ENCODE measurements at regions not wholly inside any gene's neighbourhood (a gene's known extent, or its start where the extent isn't known, plus 50 kb on each side); places are given as distances from the start of the nearest gene placed in this dataset.

DNA sequence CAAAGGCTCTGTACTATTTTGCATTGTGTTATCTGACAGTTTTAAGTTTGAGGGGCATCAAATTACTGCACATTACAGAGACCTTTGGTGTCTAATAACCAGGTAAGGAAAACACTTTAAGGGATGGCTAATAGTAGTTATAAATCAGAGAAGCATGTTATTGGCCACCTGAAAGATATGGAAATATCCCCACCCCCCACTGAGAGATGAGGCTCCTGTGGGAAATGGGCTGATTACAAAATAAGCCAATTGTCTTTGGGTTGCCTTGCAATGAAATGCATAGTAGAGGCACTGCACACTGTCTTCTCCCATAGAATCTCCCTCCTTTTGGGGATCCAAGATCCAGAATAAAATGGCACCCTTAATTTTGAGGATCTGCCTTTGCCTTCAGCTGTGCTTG, 91.0 kb downstream of the IGLL5 start:
- Histone ChIP-seq H3K27ac (no peak overlapping the region), H3K36me3 (no peaks in the 10 kb centered on the region), H3K27me3 (peaks cover 0 to 5% of the 10 kb centered on the region in 2 donors), H3K4me3 (no peak overlapping the region), H3K4me1 (no peaks in the 10 kb centered on the region), H3K9me3 (peaks cover 0 to 17% (median 10%) of the 10 kb centered on the region in 3 donors)
- no peak for DNase-seq
- intact Hi-C loops (cut with DNase I; ENCODE audit: low total_unique reads): no loop called here
- TF ChIP-seq, protein P1, sequence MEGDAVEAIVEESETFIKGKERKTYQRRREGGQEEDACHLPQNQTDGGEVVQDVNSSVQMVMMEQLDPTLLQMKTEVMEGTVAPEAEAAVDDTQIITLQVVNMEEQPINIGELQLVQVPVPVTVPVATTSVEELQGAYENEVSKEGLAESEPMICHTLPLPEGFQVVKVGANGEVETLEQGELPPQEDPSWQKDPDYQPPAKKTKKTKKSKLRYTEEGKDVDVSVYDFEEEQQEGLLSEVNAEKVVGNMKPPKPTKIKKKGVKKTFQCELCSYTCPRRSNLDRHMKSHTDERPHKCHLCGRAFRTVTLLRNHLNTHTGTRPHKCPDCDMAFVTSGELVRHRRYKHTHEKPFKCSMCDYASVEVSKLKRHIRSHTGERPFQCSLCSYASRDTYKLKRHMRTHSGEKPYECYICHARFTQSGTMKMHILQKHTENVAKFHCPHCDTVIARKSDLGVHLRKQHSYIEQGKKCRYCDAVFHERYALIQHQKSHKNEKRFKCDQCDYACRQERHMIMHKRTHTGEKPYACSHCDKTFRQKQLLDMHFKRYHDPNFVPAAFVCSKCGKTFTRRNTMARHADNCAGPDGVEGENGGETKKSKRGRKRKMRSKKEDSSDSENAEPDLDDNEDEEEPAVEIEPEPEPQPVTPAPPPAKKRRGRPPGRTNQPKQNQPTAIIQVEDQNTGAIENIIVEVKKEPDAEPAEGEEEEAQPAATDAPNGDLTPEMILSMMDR (IDR thresholded peaks at IDR 0.05): no peak

DNA sequence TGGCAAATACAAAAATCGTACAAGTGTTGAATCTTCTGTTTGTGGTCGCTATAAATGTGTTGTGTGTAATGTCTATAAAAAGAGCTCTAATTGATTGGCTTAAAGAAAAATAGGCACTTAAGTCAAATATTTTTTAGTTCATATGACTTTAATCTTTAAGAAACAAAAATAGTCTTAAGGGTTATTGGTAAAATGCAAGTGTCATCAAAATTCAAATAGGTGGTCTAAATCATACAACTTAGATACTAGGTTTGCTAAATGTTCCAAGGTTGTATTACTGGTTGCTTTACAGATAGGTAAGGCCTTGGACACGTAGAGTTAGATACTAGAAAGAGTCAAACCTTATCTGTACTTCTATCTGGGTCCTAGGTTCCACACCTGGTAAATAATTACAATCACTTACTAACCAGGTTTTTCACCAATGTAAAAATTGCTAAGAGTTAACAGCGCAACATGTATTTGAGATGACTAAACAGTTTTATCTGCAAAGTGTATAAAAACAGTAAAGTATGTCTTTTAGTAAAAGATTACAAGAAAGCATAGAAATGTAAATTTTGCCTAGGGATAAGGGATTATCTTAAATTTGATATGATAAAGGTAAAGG, 91.1 kb upstream of the GNAZ start:
- TF ChIP-seq, protein P1 (IDR thresholded peaks at IDR 0.05): no peak
- no peak for DNase-seq
- H3K36me3 ChIP-seq: no peaks in the 10 kb centered on the region
- peaks cover 0 to 5% of the 10 kb centered on the region in 2 donors for H3K27me3 ChIP-seq
- intact Hi-C loops (cut with DNase I; ENCODE audit: low total_unique reads): no loop called here
- no peak overlapping the region for H3K27ac ChIP-seq
- peaks cover 0 to 17% (median 10%) of the 10 kb centered on the region in 3 donors for H3K9me3 ChIP-seq
- no peak overlapping the region for H3K4me3 ChIP-seq
- no peaks in the 10 kb centered on the region for H3K4me1 ChIP-seq

DNA sequence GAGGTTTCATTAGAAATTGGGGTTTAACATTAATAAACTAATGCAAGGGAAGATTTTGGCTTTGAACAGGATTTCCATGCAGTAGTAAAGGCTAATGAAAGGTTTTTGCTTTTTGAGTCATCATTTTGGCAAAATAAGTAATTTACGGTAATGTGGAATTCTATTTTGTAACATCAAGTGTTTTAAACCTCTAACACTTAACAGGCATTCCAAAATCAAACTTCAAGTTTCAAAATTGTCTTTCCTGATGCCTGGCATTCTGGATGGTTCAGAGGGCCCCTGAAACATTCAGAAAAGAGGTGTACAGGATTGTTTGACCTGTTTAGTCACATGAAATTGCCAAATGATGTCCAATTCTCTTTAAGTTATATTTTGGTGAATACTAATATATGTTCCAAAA, 90.4 kb upstream of the GNAZ start:
- Histone ChIP-seq H3K36me3 (no peaks in the 10 kb centered on the region), H3K9me3 (peaks cover 0 to 17% (median 10%) of the 10 kb centered on the region in 3 donors)
- TF ChIP-seq, protein P1 (IDR thresholded peaks at IDR 0.05): no peak

DNA sequence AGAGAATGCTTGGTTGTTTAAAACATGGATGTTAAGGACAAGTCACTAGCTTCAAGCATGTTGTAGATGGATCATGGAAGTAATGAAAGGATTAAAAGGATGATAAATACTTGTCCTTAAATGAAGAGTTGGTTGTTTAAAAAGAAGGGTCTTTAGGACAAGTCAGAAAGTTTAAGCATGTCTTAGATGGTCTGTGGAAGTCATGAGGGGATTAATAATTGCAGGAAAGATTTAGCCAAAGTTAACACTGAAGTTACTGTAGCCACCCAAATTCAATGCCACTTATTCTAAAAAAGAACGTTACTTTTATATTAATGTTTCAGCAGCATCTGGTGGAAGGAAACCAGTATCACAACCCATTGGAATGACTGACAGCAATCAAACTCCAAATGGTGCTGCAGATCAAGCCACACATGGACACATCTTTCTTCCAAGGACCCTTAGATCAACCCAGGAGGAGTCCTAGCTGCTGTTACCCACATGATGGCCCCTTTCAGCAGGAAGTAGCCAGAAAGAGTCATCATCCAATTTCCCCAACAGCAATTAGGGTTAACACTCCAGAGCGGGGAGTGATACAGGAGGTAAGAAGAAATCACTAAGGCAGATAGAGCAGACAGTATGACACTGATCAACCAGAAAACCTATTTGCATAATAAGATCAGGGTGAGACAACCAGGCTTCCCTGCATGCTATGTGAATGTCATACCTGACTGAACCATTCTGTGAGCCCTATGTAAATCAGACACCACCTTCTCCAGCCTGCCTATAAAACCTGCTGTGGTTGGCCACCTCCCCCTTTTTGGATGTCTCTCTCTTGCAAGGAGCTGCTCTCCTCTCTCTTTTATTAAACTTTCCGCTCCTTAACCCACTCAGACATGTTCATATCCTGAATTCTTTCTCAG, 88.4 kb upstream of the GNAZ start:
- no peak overlapping the region for H3K4me3 ChIP-seq
- no peaks in the 10 kb centered on the region for H3K36me3 ChIP-seq
- no peak overlapping the region for H3K27ac ChIP-seq
- H3K4me1 ChIP-seq: no peaks in the 10 kb centered on the region
- TF ChIP-seq, protein P1 (IDR thresholded peaks at IDR 0.05): no peak
- no peak for DNase-seq
- H3K9me3 ChIP-seq: peaks cover 0 to 17% (median 10%) of the 10 kb centered on the region in 3 donors
- intact Hi-C loops (cut with DNase I; ENCODE audit: low total_unique reads): no loop called here
- peaks cover 0 to 7% of the 10 kb centered on the region in 2 donors for H3K27me3 ChIP-seq

More for the DNA sequence above, 90.4 kb upstream of the GNAZ start:
- Histone ChIP-seq H3K4me3 (no peak overlapping the region), H3K4me1 (no peaks in the 10 kb centered on the region), H3K27me3 (peaks cover 0 to 5% of the 10 kb centered on the region in 2 donors), H3K27ac (no peak overlapping the region)
- intact Hi-C loops (cut with DNase I; ENCODE audit: low total_unique reads): no loop called here
- no peak for DNase-seq

DNA sequence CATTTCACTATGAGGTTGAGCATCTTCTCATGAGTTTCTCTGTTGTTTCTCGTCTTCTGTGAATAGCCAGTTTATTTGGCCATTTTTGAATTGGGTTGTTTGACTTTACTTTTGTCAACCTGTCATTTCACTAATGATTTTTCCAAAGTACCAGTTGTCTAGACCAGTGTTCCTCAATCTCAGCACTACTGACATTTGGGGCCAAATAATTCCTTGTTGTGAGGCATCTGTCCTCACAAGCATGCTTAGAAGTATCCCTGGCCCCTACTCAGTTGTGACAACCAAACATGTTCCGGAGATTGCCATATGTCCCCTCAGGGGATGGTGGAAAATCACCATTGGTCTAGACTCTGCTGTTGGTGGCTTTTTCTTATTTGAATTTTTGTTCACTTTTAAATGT, 87.7 kb upstream of the GNAZ start:
- Histone ChIP-seq H3K27ac (no peak overlapping the region), H3K4me1 (no peaks in the 10 kb centered on the region), H3K9me3 (peaks cover 0 to 17% (median 10%) of the 10 kb centered on the region in 3 donors), H3K27me3 (peaks cover 0 to 9% of the 10 kb centered on the region in 2 donors), H3K36me3 (no peaks in the 10 kb centered on the region), H3K4me3 (no peak overlapping the region)
- intact Hi-C loops (cut with DNase I; ENCODE audit: low total_unique reads): no loop called here
- TF ChIP-seq, protein P1 (IDR thresholded peaks at IDR 0.05): no peak
- no peak for DNase-seq
